ENCODE measurements at regions not wholly inside any gene's neighbourhood (a gene's known extent, or its start where the extent isn't known, plus 50 kb on each side); places are given as distances from the start of the nearest gene placed in this dataset.

DNA sequence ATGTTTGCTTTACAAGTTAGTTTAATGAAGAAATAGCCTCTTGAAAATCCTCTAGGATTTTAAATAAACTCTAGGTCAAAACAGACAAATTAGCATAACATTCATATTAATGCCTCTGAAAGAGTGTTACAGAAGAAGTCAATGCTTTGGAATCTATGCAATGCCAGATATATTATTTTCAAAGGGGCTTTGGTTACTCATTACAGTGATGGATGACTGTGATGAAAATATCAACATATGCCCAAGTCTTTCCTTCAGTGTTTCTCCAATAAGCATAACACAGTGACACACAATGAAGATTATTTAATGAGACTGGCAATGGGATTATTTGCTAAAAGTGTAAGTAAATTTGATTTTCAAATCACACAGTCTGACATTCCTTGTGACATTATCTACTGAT lies 1247.2 kb downstream of the ROBO2 start:
- TF ChIP-seq CTCF (IDR thresholded peaks at IDR 0.05) (no peak), POLR2A (IDR thresholded peaks at IDR 0.05) (no peak)

Data from esophagus squamous epithelium (tissue), 4 donors.